ENCODE measurements at regions not wholly inside any gene's neighbourhood (a gene's known extent, or its start where the extent isn't known, plus 50 kb on each side); places are given as distances from the start of the nearest gene placed in this dataset.

GRCh38 chr12:24127919-24128721 is 178.7 kb upstream of the SOX5 start:
- TF ChIP-seq CTCF (IDR thresholded peaks at IDR 0.05) (no peak), EZH2phosphoT487 (IDR thresholded peaks at IDR 0.05) (no peak), EZH2 (IDR thresholded peaks at IDR 0.05) (no peak)

All from neural progenitor cell (in vitro differentiated cells).